Naive thymus-derived CD4-positive, alpha-beta T cell (primary cell): ENCODE measurements at regions not wholly inside any gene's neighbourhood (a gene's known extent, or its start where the extent isn't known, plus 50 kb on each side); places are given as distances from the start of the nearest gene placed in this dataset.

Source experiments
- ATAC-seq: fragments of 150-1000 bp; cut with Tn5 transposase; 2 replicates; pipeline ENCODE4 v1.10.0; 2021; ENCODE audit warnings: mild to moderate bottlenecking, moderate library complexity
- CTCF ChIA-PET: fragments of 350-600 bp; sonication (Branson Sonifier 250); formaldehyde crosslinking; loops from one replicate; lab custom pipeline; 2021; ENCODE audit warnings: antibody characterized with exemption; lab: Charles Lee
- POLR2A ChIA-PET: fragments of 350-600 bp; sonication (Branson Sonifier 250); formaldehyde crosslinking; loops from one replicate; lab custom pipeline; 2021; ENCODE audit warnings: antibody characterized with exemption, inconsistent platforms; lab: Charles Lee
- DNase-seq, 9 donors: peaks; one replicate each; pipeline versions ENCODE4 v3.0.0 to v3.0.0-alpha.2; 2020 to 2022; ENCODE audit warnings: mixed read lengths in 1 of 9
- H3K27ac ChIP-seq: one replicate; pipeline ENCODE4 v1.7.0; 2013; ENCODE audit warnings: mild to moderate bottlenecking, low read depth, low read length, moderate library complexity
- H3K27me3 ChIP-seq, 2 donors: one replicate each; pipeline ENCODE4 v1.7.0; 2013; ENCODE audit warnings: low read length in 2 of 2, mild to moderate bottlenecking in 2 of 2, moderate library complexity in 2 of 2; ENCODE audit not compliant: control insufficient read depth in 2 of 2, insufficient read depth in 2 of 2
- H3K36me3 ChIP-seq, 3 experiments: 1 replicate in 2 of 3; 2 replicates in 1 of 3; pipeline ENCODE4 v1.7.0; 2013; ENCODE audit warnings: low read length in 3 of 3, mild to moderate bottlenecking in 3 of 3, moderate library complexity in 1 of 3; ENCODE audit not compliant: insufficient read depth in 3 of 3, control insufficient read depth in 2 of 3
- H3K4me1 ChIP-seq, 2 donors: one replicate each; pipeline ENCODE4 v1.7.0; 2013; ENCODE audit warnings: low read length in 2 of 2, mild to moderate bottlenecking in 2 of 2, moderate library complexity in 1 of 2; ENCODE audit not compliant: control insufficient read depth in 2 of 2, insufficient read depth in 2 of 2
- H3K4me3 ChIP-seq: 2 replicates; pipeline ENCODE4 v1.7.0; 2013; ENCODE audit warnings: mild to moderate bottlenecking, low read length
- H3K9me3 ChIP-seq, 3 experiments: 1 replicate in 2 of 3; 2 replicates in 1 of 3; pipeline ENCODE4 v1.7.0; 2013; ENCODE audit warnings: low read length in 3 of 3; ENCODE audit not compliant: control insufficient read depth in 2 of 3
- H3K27ac Mint-ChIP-seq, 9 donors: one replicate each; pipeline ENCODE4 v1.8.0; 2020 to 2022; ENCODE audit warnings: mixed read lengths in 9 of 9, mild to moderate bottlenecking in 8 of 9, moderate library complexity in 5 of 9, inconsistent platforms in 2 of 9
- H3K27me3 Mint-ChIP-seq, 5 donors: one replicate each; pipeline ENCODE4 v1.8.0; 2021 to 2022; ENCODE audit warnings: mixed read lengths in 5 of 5, mild to moderate bottlenecking in 1 of 5
- H3K36me3 Mint-ChIP-seq, 5 donors: one replicate each; pipeline ENCODE4 v1.8.0; 2020 to 2022; ENCODE audit warnings: mixed read lengths in 5 of 5, mild to moderate bottlenecking in 3 of 5, inconsistent platforms in 1 of 5
- H3K4me1 Mint-ChIP-seq, 7 donors: one replicate each; pipeline ENCODE4 v1.8.0; 2020 to 2022; ENCODE audit warnings: mixed read lengths in 7 of 7, mild to moderate bottlenecking in 3 of 7, inconsistent platforms in 1 of 7
- H3K4me3 Mint-ChIP-seq, 10 donors: one replicate each; pipeline ENCODE4 v1.8.0; 2020 to 2022; ENCODE audit warnings: mild to moderate bottlenecking in 10 of 10, mixed read lengths in 10 of 10, moderate library complexity in 6 of 10, inconsistent platforms in 2 of 10
- H3K9me3 Mint-ChIP-seq, 11 donors: one replicate each; pipeline ENCODE4 v1.8.0; 2020 to 2022; ENCODE audit warnings: mixed read lengths in 11 of 11, mild to moderate bottlenecking in 4 of 11, inconsistent platforms in 1 of 11, moderate library complexity in 1 of 11
- intact Hi-C, 2 donors: fragments of 100-400 bp; cut with micrococcal nuclease; formaldehyde crosslinking; loops; one replicate each; pipeline ENCODE4 v1.15.1; 2023

DNA sequence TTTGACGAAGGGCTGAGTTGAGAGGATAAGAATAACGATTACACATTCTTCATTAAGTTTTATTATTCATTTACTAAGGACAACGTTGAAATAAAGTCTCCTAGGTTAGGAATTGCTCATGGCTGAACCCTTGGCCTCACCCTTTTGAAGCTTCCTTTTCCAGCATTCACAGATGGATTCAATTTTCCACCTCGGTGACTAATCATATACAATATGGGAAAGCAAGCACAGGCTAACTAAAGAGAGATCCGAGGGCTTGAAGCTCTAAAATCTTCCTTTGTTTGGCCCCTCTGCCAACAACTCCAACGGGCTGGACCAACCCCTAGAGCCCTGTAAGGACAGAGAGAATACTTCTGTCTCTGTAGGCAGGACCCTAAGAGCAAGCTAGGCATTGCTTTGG is 159.5 kb downstream of the SOD2 start:
- ChIA-PET CTCF (no interaction called here), POLR2A (no interaction called here)
- peaks cover 0 to 2% (median 0%) of the 10 kb centered on the region in 7 donors for H3K4me1 Mint-ChIP-seq
- Histone ChIP-seq H3K27me3 (no peaks in the 10 kb centered on the region), H3K27ac (no peak overlapping the region), H3K9me3 (no peaks in the 10 kb centered on the region), H3K4me1 (no peaks in the 10 kb centered on the region), H3K36me3 (no peaks in the 10 kb centered on the region), H3K4me3 (no peak overlapping the region)
- ATAC-seq (no peak), DNase-seq (no peak)
- H3K27ac Mint-ChIP-seq: no peak overlapping the region
- H3K9me3 Mint-ChIP-seq: peaks cover 0 to 3% (median 0%) of the 10 kb centered on the region in 11 donors
- H3K27me3 Mint-ChIP-seq: peaks cover 0 to 35% (median 15%) of the 10 kb centered on the region in 5 donors
- H3K36me3 Mint-ChIP-seq: no peaks in the 10 kb centered on the region
- intact Hi-C loops: no loop called here
- H3K4me3 Mint-ChIP-seq: no peak overlapping the region

DNA sequence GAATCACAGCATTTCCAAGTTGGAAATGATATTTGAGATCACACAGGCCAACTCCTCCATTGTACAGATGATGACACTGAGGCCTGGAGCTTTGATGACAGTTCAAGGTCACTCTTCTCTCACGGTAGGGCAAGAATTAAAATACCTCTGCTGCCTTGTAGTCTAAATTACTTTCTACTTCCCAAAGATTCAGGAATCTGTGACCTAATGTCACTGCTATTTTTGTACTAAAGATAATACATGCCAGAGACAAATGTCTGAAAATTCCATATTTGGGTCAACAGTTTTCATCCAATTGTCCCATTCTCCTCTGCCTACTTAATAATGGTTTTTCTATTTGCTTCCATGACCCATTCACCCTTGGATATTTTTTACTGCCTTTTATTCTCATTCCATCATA is 160.0 kb downstream of the SOD2 start:
- H3K4me1 ChIP-seq: no peaks in the 10 kb centered on the region
- peaks cover 0 to 36% (median 13%) of the 10 kb centered on the region in 5 donors for H3K27me3 Mint-ChIP-seq
- H3K4me3 ChIP-seq: no peak overlapping the region
- POLR2A ChIA-PET: no interaction called here
- intact Hi-C loops: no loop called here
- CTCF ChIA-PET: no interaction called here
- H3K36me3 ChIP-seq: no peaks in the 10 kb centered on the region
- peaks cover 0 to 2% (median 0%) of the 10 kb centered on the region in 7 donors for H3K4me1 Mint-ChIP-seq
- H3K27ac Mint-ChIP-seq: no peak overlapping the region
- no peak for ATAC-seq
- DNase-seq: no peak
- H3K9me3 Mint-ChIP-seq: peaks cover 0 to 3% (median 0%) of the 10 kb centered on the region in 11 donors
- H3K27me3 ChIP-seq: no peaks in the 10 kb centered on the region
- H3K9me3 ChIP-seq: no peaks in the 10 kb centered on the region
- no peak overlapping the region for H3K4me3 Mint-ChIP-seq
- H3K27ac ChIP-seq: no peak overlapping the region
- H3K36me3 Mint-ChIP-seq: no peaks in the 10 kb centered on the region

DNA sequence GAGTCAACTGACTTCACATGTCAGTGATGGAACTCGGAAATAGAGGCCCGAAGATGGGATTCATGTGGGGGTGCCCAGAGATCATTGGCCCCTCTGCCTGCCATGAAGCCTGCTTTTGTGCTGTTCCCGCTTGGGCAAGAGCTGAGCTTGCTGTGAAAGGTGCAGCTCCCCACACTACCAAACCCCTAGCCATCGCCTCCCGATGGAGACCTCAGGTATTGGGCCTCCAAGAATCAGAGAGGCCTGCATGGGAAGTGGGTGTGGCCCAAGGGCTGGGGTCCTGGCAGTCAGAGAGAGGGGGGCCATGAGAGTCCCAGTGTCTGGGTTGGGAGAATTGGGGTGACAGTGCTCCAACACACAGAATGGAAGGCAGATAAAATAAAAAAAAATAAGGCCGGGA is 160.9 kb downstream of the SOD2 start:
- intact Hi-C loops: no loop called here
- peaks cover 0 to 45% (median 18%) of the 10 kb centered on the region in 5 donors for H3K27me3 Mint-ChIP-seq
- DNase-seq: no peak
- H3K27ac ChIP-seq: no peak overlapping the region
- H3K9me3 Mint-ChIP-seq: peaks cover 0 to 3% (median 0%) of the 10 kb centered on the region in 11 donors
- H3K4me3 Mint-ChIP-seq: no peak overlapping the region
- peaks cover 0 to 2% (median 0%) of the 10 kb centered on the region in 7 donors for H3K4me1 Mint-ChIP-seq
- H3K9me3 ChIP-seq: no peaks in the 10 kb centered on the region
- no peaks in the 10 kb centered on the region for H3K36me3 Mint-ChIP-seq
- H3K4me1 ChIP-seq: no peaks in the 10 kb centered on the region
- CTCF ChIA-PET: no interaction called here
- no peaks in the 10 kb centered on the region for H3K36me3 ChIP-seq
- POLR2A ChIA-PET: no interaction called here
- H3K4me3 ChIP-seq: no peak overlapping the region
- no peaks in the 10 kb centered on the region for H3K27me3 ChIP-seq
- no peak overlapping the region for H3K27ac Mint-ChIP-seq
- no peak for ATAC-seq

DNA sequence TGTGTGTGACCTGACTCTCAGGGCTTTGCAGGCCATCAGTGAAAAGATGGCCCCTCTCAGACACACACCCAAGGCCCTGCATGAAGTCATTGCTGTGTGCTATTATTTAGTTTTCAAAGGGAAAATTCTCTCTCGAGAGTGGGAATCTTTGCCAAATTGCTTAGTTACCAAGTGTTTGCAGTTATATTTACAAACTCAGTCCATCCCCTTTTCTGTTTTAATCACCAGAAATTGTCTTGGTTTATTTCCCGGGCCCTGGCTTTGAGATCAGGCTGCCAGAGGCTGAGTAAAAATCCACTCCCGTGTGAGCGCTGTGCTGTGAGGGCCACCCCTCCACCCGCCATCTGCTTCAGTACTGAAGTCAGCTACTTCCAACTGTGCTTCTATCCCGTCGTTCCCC is 163.1 kb downstream of the SOD2 start:
- ChIA-PET CTCF (no interaction called here), POLR2A (no interaction called here)
- no peak overlapping the region for H3K27ac Mint-ChIP-seq
- H3K4me1 ChIP-seq: no peaks in the 10 kb centered on the region
- H3K27me3 ChIP-seq: peaks cover 0 to 2% of the 10 kb centered on the region in 2 donors
- no peaks in the 10 kb centered on the region for H3K9me3 ChIP-seq
- ATAC-seq: no peak
- no peak overlapping the region for H3K4me3 Mint-ChIP-seq
- no peak for DNase-seq
- H3K4me1 Mint-ChIP-seq: peaks cover 0 to 2% (median 0%) of the 10 kb centered on the region in 7 donors
- intact Hi-C loops: no loop called here
- no peaks in the 10 kb centered on the region for H3K36me3 ChIP-seq
- H3K36me3 Mint-ChIP-seq: peaks cover 0 to 3% (median 0%) of the 10 kb centered on the region in 5 donors
- peaks cover 0 to 47% (median 30%) of the 10 kb centered on the region in 5 donors for H3K27me3 Mint-ChIP-seq
- no peak overlapping the region for H3K4me3 ChIP-seq
- H3K27ac ChIP-seq: no peak overlapping the region
- peaks cover 0 to 3% (median 0%) of the 10 kb centered on the region in 11 donors for H3K9me3 Mint-ChIP-seq

DNA sequence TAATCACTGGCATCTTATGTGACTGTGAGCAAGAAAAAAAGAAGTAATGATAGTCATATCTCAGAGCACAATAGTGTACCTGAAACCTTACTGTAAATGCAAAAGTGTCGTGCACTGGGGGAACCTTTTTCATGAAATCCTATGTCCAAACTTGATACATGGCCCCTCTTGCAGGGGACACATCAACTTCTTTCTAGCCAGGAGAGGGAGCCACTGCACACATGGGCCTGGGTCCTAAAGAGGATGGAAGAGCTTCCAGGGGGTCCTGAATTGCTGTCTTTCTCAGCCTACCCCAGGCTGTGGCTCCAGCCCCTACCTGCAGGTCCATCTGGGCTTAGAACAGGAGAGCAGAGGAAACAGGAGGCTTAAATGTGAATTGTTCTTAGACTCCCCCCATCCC is 165.7 kb downstream of the SOD2 start:
- no peak for DNase-seq
- Histone ChIP-seq H3K27me3 (peaks cover 0 to 2% of the 10 kb centered on the region in 2 donors), H3K4me3 (no peak overlapping the region), H3K4me1 (no peaks in the 10 kb centered on the region), H3K36me3 (no peaks in the 10 kb centered on the region), H3K27ac (no peak overlapping the region), H3K9me3 (no peaks in the 10 kb centered on the region)
- intact Hi-C loops: no loop called here
- Mint-ChIP-seq H3K4me3 (no peak overlapping the region), H3K4me1 (peaks cover 0 to 2% (median 0%) of the 10 kb centered on the region in 7 donors), H3K27me3 (peaks cover 9 to 56% (median 38%) of the 10 kb centered on the region in 5 donors), H3K9me3 (peaks cover 0 to 3% (median 0%) of the 10 kb centered on the region in 11 donors), H3K27ac (no peak overlapping the region), H3K36me3 (peaks cover 0 to 3% (median 0%) of the 10 kb centered on the region in 5 donors)
- ATAC-seq: no peak
- ChIA-PET POLR2A (no interaction called here), CTCF (no interaction called here)

DNA sequence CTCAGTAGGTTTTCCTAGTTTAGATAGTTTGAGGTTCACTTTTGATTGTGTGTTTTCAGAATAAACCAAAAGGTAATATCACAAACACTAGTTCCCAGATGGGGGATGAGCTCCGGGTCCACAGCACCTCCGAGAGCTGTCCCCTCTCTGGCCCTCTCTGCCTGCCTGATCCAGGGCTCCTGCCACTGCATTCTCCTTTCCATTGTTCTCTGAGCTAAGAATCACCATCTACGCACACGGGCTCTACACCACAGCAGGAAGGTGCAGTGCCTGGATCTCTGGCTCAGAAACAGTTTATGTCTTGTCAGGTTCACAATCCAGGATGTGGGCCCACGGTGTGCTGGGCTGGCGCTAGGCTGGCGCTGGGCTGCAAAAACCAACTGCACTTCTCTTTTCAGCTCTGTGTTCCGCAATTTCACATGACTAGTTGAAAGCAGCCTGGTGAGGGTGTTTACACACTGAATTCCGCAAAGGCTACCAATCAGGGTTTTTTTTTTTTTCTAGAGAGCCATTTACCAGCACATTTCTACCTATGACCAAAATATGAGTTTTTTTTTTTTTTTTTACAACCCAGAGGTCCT is 167.5 kb downstream of the SOD2 start:
- ChIA-PET CTCF (no interaction called here), POLR2A (no interaction called here)
- H3K4me3 Mint-ChIP-seq: no peak overlapping the region
- H3K27ac ChIP-seq: no peak overlapping the region
- no peak overlapping the region for H3K4me3 ChIP-seq
- H3K27me3 Mint-ChIP-seq: peaks cover 9 to 55% (median 37%) of the 10 kb centered on the region in 5 donors
- H3K27ac Mint-ChIP-seq: no peak overlapping the region
- no peak for ATAC-seq
- H3K9me3 ChIP-seq: no peaks in the 10 kb centered on the region
- peaks cover 0 to 2% (median 0%) of the 10 kb centered on the region in 7 donors for H3K4me1 Mint-ChIP-seq
- H3K9me3 Mint-ChIP-seq: peaks cover 0 to 3% (median 0%) of the 10 kb centered on the region in 11 donors
- H3K4me1 ChIP-seq: no peaks in the 10 kb centered on the region
- peaks cover 0 to 2% of the 10 kb centered on the region in 2 donors for H3K27me3 ChIP-seq
- DNase-seq: no peak
- no peaks in the 10 kb centered on the region for H3K36me3 ChIP-seq
- intact Hi-C loops: no loop called here
- peaks cover 0 to 3% (median 0%) of the 10 kb centered on the region in 5 donors for H3K36me3 Mint-ChIP-seq
